ENCODE measurements at regions not wholly inside any gene's neighbourhood (a gene's known extent, or its start where the extent isn't known, plus 50 kb on each side); places are given as distances from the start of the nearest gene placed in this dataset.

DNA sequence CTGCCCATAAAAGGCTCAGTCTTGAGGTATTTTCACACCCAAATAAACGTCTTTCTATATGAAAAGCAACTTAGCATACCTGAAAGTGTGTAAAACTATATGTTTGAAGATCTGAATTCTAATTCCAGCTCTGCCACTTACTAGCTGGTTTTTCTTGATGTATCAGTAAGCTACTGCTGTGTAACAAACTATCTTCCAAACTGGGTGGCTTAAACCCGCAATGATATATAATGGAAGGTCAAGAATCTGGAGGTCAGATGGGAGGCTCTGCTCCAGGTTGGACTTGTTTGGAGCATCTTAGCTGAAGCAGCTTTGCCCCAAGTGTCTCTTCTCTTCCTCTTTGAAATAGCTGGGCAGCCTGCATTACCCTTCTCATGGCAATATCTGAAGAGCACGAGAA is 164.3 kb upstream of the IRX5 start:
- no peak overlapping the region for H3K4me3 Mint-ChIP-seq
- DNase-seq: no peak
- H3K27me3 Mint-ChIP-seq (ENCODE audit: insufficient read depth): no peaks in the 10 kb centered on the region
- H3K27ac Mint-ChIP-seq: no peak overlapping the region
- TF ChIP-seq, protein P1, sequence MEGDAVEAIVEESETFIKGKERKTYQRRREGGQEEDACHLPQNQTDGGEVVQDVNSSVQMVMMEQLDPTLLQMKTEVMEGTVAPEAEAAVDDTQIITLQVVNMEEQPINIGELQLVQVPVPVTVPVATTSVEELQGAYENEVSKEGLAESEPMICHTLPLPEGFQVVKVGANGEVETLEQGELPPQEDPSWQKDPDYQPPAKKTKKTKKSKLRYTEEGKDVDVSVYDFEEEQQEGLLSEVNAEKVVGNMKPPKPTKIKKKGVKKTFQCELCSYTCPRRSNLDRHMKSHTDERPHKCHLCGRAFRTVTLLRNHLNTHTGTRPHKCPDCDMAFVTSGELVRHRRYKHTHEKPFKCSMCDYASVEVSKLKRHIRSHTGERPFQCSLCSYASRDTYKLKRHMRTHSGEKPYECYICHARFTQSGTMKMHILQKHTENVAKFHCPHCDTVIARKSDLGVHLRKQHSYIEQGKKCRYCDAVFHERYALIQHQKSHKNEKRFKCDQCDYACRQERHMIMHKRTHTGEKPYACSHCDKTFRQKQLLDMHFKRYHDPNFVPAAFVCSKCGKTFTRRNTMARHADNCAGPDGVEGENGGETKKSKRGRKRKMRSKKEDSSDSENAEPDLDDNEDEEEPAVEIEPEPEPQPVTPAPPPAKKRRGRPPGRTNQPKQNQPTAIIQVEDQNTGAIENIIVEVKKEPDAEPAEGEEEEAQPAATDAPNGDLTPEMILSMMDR (IDR thresholded peaks at IDR 0.05): no peak
- H3K4me1 Mint-ChIP-seq (ENCODE audit: low read depth): no peaks in the 10 kb centered on the region
- no peaks in the 10 kb centered on the region for H3K36me3 Mint-ChIP-seq (ENCODE audit: low read depth)
- H3K9me3 Mint-ChIP-seq: no peaks in the 10 kb centered on the region

DNA sequence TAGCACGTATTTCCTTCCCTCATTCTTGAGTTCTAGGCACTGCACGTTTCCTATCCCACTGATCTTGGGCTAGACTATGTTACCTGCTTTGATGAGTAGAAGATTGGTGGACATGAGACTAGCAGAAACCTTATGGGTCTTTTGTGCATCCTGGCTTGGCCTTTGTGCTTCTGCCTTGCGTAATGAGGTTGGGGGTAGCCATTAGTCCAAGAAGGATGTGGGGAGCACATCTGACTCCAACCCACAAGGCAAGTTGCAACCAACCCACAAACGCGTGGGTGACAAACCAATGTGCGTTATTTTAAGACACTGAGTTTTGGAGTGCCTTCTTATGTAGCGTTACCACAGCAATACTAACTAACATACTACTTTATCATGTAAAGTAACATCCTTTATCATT is 180.4 kb upstream of the IRX5 start:
- Mint-ChIP-seq H3K27me3 (ENCODE audit: insufficient read depth) (peaks cover 2% of the 10 kb centered on the region), H3K9me3 (no peaks in the 10 kb centered on the region; the same call in 1 of the 2 replicates), H3K4me1 (ENCODE audit: low read depth) (no peaks in the 10 kb centered on the region), H3K36me3 (ENCODE audit: low read depth) (no peaks in the 10 kb centered on the region), H3K27ac (no peak overlapping the region), H3K4me3 (no peak overlapping the region)
- DNase-seq: no peak
- TF ChIP-seq, protein P1 (IDR thresholded peaks at IDR 0.05): no peak

DNA sequence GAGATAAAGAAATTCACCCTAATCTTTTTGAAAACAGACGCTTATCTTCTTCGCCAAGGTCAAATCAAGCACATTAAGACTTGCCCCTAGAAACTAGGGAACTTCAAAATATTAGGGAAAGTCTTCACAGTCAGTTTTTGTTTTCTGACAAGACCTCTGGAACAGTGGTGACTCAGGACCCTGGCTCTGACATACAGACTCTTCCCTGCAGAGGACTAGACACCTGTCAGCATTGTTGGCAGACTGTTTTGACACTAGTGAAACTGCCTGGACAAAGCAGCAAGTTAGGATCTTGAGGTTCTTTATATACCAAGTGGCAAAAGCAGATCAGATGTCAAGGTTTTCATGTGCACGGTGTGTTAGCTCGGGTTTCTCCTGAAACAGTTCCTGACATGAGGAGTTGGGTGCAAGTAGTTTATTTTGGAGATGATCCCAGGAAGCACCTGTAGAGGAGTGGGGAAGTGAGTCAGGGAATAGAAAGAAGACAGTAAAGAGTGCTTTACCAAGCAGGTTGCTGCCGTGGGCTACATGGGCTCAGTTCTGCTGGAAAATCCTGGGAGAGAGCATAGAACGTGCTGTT is 182.0 kb upstream of the IRX5 start:
- Mint-ChIP-seq H3K36me3 (ENCODE audit: low read depth) (no peaks in the 10 kb centered on the region), H3K4me3 (no peak overlapping the region), H3K27ac (no peak overlapping the region), H3K9me3 (no peaks in the 10 kb centered on the region; the same call in 1 of the 2 replicates), H3K27me3 (ENCODE audit: insufficient read depth) (peaks cover 4% of the 10 kb centered on the region), H3K4me1 (ENCODE audit: low read depth) (no peaks in the 10 kb centered on the region)
- DNase-seq: no peak
- TF ChIP-seq, protein P1 (IDR thresholded peaks at IDR 0.05): no peak

DNA sequence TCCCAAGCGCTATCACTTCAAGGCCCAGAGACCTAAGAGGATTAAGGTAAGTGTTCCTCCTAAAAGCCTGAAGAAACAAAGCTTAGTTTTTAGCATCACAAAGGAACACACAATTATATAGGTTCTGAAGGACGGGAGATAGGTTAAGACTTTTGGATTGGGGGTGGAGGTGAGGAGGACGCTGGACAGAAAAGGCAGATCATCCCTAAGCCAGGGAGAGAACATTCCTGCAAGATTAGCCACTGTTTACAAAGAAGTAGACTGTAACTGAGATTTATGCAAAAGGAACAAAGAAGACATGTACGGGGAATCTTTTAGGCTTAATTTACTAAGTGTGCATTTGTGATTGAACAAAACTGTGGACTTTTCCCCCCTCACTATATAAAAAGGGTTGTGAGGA is 184.1 kb upstream of the IRX5 start:
- H3K27me3 Mint-ChIP-seq (ENCODE audit: insufficient read depth): peaks cover 4% of the 10 kb centered on the region
- H3K4me1 Mint-ChIP-seq (ENCODE audit: low read depth): no peaks in the 10 kb centered on the region
- TF ChIP-seq, protein P1 (IDR thresholded peaks at IDR 0.05): no peak
- no peaks in the 10 kb centered on the region for H3K36me3 Mint-ChIP-seq (ENCODE audit: low read depth)
- no peak overlapping the region for H3K4me3 Mint-ChIP-seq
- DNase-seq: no peak
- H3K27ac Mint-ChIP-seq: no peak overlapping the region
- H3K9me3 Mint-ChIP-seq: no peaks in the 10 kb centered on the region; the same call in 1 of the 2 replicates

DNA sequence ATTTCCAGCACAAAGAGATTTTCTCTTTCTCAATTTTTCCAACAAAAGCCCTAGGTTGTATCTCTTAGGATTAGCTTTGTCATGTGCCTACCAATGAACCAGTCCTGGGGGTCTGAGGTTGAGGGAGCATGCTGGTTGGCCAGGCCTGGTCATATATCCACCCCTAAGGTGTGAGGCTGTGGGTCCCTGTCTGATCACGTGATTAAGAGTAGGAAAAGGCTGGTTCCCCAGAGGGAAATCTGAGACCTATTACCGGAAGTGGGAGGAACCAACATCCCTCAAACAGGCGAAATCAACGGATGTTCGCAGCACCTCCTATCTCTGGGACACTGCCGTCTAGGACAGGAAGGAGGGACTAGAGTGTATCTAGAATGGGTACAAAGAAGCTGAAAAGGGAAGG is 185.7 kb upstream of the IRX5 start:
- Mint-ChIP-seq H3K4me3 (no peak overlapping the region), H3K27me3 (ENCODE audit: insufficient read depth) (peaks cover 4% of the 10 kb centered on the region), H3K4me1 (ENCODE audit: low read depth) (no peaks in the 10 kb centered on the region), H3K27ac (no peak overlapping the region), H3K36me3 (ENCODE audit: low read depth) (no peaks in the 10 kb centered on the region), H3K9me3 (no peaks in the 10 kb centered on the region; the same call in 1 of the 2 replicates)
- no peak for DNase-seq
- TF ChIP-seq, protein P1 (IDR thresholded peaks at IDR 0.05): no peak

DNA sequence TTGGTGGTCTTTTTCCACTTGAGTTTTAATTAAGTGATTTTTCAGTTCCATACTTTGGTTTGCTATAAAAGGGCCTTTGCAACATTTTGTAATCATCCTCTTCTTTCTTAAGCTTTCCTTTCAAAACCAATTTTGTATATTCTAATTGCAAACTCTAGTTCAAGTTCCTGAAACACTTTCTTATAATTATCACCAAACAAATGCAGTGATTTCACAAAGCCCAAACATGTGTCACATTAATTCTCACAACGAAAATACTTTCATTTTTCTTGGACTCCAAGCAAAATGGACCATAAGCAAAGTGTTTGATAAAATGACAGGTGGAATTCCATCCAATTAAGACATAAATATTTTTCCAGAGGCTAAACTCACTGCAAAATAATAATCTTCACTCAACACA is 188.2 kb upstream of the IRX5 start:
- no peaks in the 10 kb centered on the region for H3K36me3 Mint-ChIP-seq (ENCODE audit: low read depth)
- H3K4me1 Mint-ChIP-seq (ENCODE audit: low read depth): no peaks in the 10 kb centered on the region
- no peaks in the 10 kb centered on the region; the same call in 1 of the 2 replicates for H3K9me3 Mint-ChIP-seq
- no peak overlapping the region for H3K4me3 Mint-ChIP-seq
- no peak for DNase-seq
- no peak overlapping the region for H3K27ac Mint-ChIP-seq
- peaks cover 5% of the 10 kb centered on the region for H3K27me3 Mint-ChIP-seq (ENCODE audit: insufficient read depth)
- TF ChIP-seq, protein P1 (IDR thresholded peaks at IDR 0.05): no peak

Measured in HFFc6 (cell line).